DOHH2 (cell line): ENCODE measurements at regions not wholly inside any gene's neighbourhood (a gene's known extent, or its start where the extent isn't known, plus 50 kb on each side); places are given as distances from the start of the nearest gene placed in this dataset.

Experiments
- H3F3A ChIP-seq: fragments of 200-600 bp; sonication (generic), shearing (Covaris generic); 2 replicates; pipeline ENCODE4 v1.6.0; 2016; ENCODE audit warnings: antibody characterized with exemption, mild to moderate bottlenecking; ENCODE audit not compliant: control insufficient read depth, insufficient read depth
- H3K27ac ChIP-seq: fragments of 200-600 bp; sonication (generic); 2 replicates; pipeline ENCODE4 v1.5.1; 2014; ENCODE audit warnings: low read depth, mild to moderate bottlenecking, low read length, moderate library complexity
- H3K27me3 ChIP-seq: fragments of 200-600 bp; sonication (generic); 2 replicates; pipeline ENCODE4 v1.6.1; 2014; ENCODE audit warnings: mild to moderate bottlenecking, low read length, mixed read lengths; ENCODE audit not compliant: control insufficient read depth
- H3K36me3 ChIP-seq: fragments of 200-600 bp; sonication (generic); 2 replicates; pipeline ENCODE4 v1.6.1; 2014; ENCODE audit warnings: mild to moderate bottlenecking, low read length, moderate library complexity, mixed read lengths; ENCODE audit not compliant: control insufficient read depth
- H3K4me1 ChIP-seq: fragments of 200-600 bp; sonication (generic); 2 replicates; pipeline ENCODE4 v1.6.1; 2014; ENCODE audit warnings: mild to moderate bottlenecking, low read length, mixed read lengths; ENCODE audit not compliant: control insufficient read depth
- H3K4me2 ChIP-seq: fragments of 200-600 bp; sonication (generic); 2 replicates; pipeline ENCODE4 v1.6.0; 2014; ENCODE audit warnings: mild to moderate bottlenecking, low read length, moderate library complexity
- H3K4me3 ChIP-seq: fragments of 200-600 bp; sonication (generic); 2 replicates; pipeline ENCODE4 v1.5.1; 2014; ENCODE audit warnings: mild to moderate bottlenecking, low read length, mixed read lengths
- H3K79me2 ChIP-seq: fragments of 200-600 bp; sonication (generic); 2 replicates; pipeline ENCODE4 v1.6.1; 2014; ENCODE audit warnings: mild to moderate bottlenecking, low read length, mixed read lengths; ENCODE audit not compliant: control insufficient read depth
- H3K9me2 ChIP-seq: fragments of 200-600 bp; sonication (generic); replicated peaks from 2 replicates; pipeline ENCODE4 v1.6.1; 2014; ENCODE audit warnings: mild to moderate bottlenecking, low read length, mixed read lengths; ENCODE audit not compliant: control insufficient read depth
- H3K9me3 ChIP-seq: fragments of 200-600 bp; sonication (generic); 2 replicates; pipeline ENCODE4 v1.6.1; 2014; ENCODE audit warnings: antibody characterized with exemption, low read length, mixed read lengths; ENCODE audit not compliant: control insufficient read depth, insufficient read depth
- H4K20me1 ChIP-seq: fragments of 200-600 bp; sonication (generic); 2 replicates; pipeline ENCODE4 v1.6.0; 2014; ENCODE audit warnings: low read depth, mild to moderate bottlenecking, antibody characterized with exemption, low read length, moderate library complexity; ENCODE audit not compliant: control insufficient read depth, insufficient read depth
- EZH2phosphoT487 ChIP-seq: fragments of 200-600 bp; sonication (generic); IDR thresholded peaks from 2 replicates; pipeline ENCODE4 v1.6.1; 2017; ENCODE audit warnings: borderline replicate concordance, mild to moderate bottlenecking, antibody characterized with exemption, low read length, moderate library complexity, mixed read lengths
- TF ChIP-seq, protein P1 (sequence below): fragments of 200-600 bp; sonication (generic); IDR thresholded peaks from one replicate; pipeline ENCODE4 v1.5.1; 2014; ENCODE audit warnings: antibody characterized with exemption, mild to moderate bottlenecking, low read depth, low read length; ENCODE audit not compliant: poor library complexity, severe bottlenecking

DNA sequence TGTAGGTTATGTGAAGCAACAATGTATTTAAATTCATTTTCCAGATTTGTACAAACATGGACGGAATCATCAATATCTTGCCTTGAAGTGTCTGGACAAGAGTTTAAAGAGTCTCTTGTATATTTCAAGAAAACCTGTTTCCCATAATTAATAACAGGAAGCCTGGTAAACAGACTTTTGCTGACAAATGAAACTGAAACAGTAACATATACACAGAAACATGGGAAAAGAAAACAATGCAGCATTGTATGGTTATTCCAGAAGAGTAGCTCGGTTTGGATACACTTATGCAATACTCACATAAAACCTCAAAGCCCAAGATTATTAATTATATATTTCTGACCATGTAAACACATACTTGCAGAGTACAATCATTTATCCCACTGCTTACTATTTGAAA, 265.5 kb downstream of the PTPRC start:
- Histone ChIP-seq H3K4me3 (no peak overlapping the region), H3K27ac (no peak overlapping the region)

DNA sequence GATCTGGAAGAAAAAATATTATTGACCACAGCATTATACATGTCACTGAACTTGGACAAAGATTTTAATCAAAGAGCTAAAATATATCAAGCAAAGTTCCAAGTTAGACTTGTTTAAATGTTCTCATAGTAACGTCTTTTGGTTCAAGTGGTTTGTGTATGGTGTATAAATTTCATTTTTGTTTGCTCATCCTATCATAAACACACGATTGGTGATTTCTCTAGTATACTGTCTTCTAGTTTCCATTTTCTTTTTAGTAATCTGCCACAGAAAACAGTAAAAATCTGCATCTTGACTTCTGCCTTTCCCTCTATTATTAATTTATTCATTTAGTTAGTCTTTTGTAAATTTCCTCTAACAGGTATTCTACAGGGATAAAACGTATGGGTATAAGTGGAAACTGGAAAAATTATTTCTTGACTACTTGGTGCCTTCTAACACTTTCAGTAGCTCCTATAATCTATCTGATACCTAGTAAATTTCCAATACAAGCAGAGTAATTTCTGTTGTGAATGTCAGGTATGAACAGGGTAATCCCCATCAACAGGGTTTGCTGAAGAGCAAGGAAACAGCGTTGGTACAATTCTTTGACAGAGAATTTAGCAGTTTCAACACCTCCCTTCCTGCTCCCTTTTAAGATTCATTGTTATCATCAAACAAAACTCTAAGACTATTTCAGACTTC, 268.0 kb downstream of the PTPRC start:
- Histone ChIP-seq H3F3A (peaks cover 2% of the 10 kb centered on the region; the same call in 1 of the 2 replicates), H3K9me3 (no peaks in the 10 kb centered on the region), H3K4me1 (peaks cover 12% of the 10 kb centered on the region), H3K27ac (no peak overlapping the region), H3K27me3 (no peaks in the 10 kb centered on the region), H3K9me2 (no peaks in the 10 kb centered on the region), H3K4me2 (no peak overlapping the region), H4K20me1 (peaks cover 8% of the 10 kb centered on the region), H3K79me2 (peaks cover 95% of the 10 kb centered on the region), H3K4me3 (no peak overlapping the region), H3K36me3 (peaks cover 92% of the 10 kb centered on the region)
- TF ChIP-seq, protein P1, sequence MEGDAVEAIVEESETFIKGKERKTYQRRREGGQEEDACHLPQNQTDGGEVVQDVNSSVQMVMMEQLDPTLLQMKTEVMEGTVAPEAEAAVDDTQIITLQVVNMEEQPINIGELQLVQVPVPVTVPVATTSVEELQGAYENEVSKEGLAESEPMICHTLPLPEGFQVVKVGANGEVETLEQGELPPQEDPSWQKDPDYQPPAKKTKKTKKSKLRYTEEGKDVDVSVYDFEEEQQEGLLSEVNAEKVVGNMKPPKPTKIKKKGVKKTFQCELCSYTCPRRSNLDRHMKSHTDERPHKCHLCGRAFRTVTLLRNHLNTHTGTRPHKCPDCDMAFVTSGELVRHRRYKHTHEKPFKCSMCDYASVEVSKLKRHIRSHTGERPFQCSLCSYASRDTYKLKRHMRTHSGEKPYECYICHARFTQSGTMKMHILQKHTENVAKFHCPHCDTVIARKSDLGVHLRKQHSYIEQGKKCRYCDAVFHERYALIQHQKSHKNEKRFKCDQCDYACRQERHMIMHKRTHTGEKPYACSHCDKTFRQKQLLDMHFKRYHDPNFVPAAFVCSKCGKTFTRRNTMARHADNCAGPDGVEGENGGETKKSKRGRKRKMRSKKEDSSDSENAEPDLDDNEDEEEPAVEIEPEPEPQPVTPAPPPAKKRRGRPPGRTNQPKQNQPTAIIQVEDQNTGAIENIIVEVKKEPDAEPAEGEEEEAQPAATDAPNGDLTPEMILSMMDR: no peak
- no peak for TF ChIP-seq EZH2phosphoT487

More for the DNA sequence above, 265.5 kb downstream of the PTPRC start:
- no peaks in the 10 kb centered on the region for H3K27me3 ChIP-seq
- H3K9me3 ChIP-seq: no peaks in the 10 kb centered on the region
- peaks cover 89% of the 10 kb centered on the region for H3K36me3 ChIP-seq
- TF ChIP-seq, protein P1: no peak
- TF ChIP-seq EZH2phosphoT487: no peak
- peaks cover 4% of the 10 kb centered on the region; the same call in 1 of the 2 replicates for H4K20me1 ChIP-seq
- no peaks in the 10 kb centered on the region for H3K9me2 ChIP-seq
- peaks cover 13% of the 10 kb centered on the region for H3K4me1 ChIP-seq
- H3K79me2 ChIP-seq: peaks cover 91% of the 10 kb centered on the region
- H3F3A ChIP-seq: peaks cover 2% of the 10 kb centered on the region
- H3K4me2 ChIP-seq: no peak overlapping the region

DNA sequence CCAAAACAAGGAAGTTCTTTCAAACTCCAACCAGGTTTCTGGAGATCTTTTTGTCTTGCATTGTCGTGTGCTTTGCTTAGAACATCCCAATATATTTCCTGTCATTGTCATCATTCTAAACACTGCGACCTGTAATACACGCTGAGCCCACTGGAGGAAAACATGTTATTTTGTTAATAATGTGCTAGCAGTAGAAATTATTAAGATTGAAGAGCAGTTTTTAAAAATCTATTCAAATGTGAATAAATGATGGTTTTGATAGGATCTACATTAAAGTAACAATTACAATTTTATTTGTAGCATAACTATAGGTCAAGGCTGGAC, 268.5 kb downstream of the PTPRC start:
- Histone ChIP-seq H3K4me1 (peaks cover 15% of the 10 kb centered on the region), H3K36me3 (peaks cover 93% of the 10 kb centered on the region), H3K27ac (no peak overlapping the region), H3K27me3 (no peaks in the 10 kb centered on the region), H3K9me3 (no peaks in the 10 kb centered on the region), H3F3A (peaks cover 2% of the 10 kb centered on the region; the same call in 1 of the 2 replicates), H4K20me1 (peaks cover 8% of the 10 kb centered on the region), H3K9me2 (no peaks in the 10 kb centered on the region), H3K4me3 (no peak overlapping the region), H3K4me2 (no peak overlapping the region), H3K79me2 (peaks cover 99% of the 10 kb centered on the region)
- TF ChIP-seq EZH2phosphoT487: no peak
- TF ChIP-seq, protein P1: no peak

DNA sequence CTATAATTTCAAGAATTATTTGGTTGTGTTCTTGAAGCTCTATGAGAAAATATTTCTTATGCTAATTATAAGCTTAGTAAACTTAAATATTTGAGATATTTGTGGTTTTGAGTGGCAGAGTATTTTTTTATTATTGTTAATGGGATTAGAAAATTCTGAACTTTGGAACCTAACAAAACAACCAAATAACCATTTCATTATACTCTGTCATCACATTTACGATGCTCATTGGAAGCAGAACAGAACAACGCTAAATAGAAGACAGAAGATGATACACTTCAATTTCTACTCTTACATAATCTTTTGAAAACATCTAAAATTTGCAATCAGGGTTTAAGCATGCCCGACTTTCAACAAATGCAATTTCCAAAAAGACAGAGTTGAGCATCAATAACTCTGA, 270.2 kb downstream of the PTPRC start:
- H3K4me1 ChIP-seq: peaks cover 15% of the 10 kb centered on the region
- no peaks in the 10 kb centered on the region for H3K9me2 ChIP-seq
- no peak for TF ChIP-seq EZH2phosphoT487
- TF ChIP-seq, protein P1: no peak
- peaks cover 93% of the 10 kb centered on the region for H3K36me3 ChIP-seq
- H3K79me2 ChIP-seq: peaks cover 99% of the 10 kb centered on the region
- H3K27ac ChIP-seq: no peak overlapping the region
- no peak overlapping the region for H3K4me3 ChIP-seq
- no peaks in the 10 kb centered on the region for H3K27me3 ChIP-seq
- H3K9me3 ChIP-seq: no peaks in the 10 kb centered on the region
- H3K4me2 ChIP-seq: no peak overlapping the region
- H4K20me1 ChIP-seq: peaks cover 7% of the 10 kb centered on the region
- H3F3A ChIP-seq: peaks cover 2% of the 10 kb centered on the region; the same call in 1 of the 2 replicates
